ENCODE measurements at regions not wholly inside any gene's neighbourhood (a gene's known extent, or its start where the extent isn't known, plus 50 kb on each side); places are given as distances from the start of the nearest gene placed in this dataset.

GRCh38 chr10:120702032-120702431, 149.1 kb upstream of the WDR11 start:
- no peak for DNase-seq (ENCODE audit: low read depth)

GRCh38 chr10:120705309-120705708, 145.9 kb upstream of the WDR11 start:
- no peak for DNase-seq (ENCODE audit: low read depth)

- DNase-seq (ENCODE audit: low read depth), result no peak
Measured at GRCh38 chr10:120710076-120710475, 141.1 kb upstream of the WDR11 start.

DNA sequence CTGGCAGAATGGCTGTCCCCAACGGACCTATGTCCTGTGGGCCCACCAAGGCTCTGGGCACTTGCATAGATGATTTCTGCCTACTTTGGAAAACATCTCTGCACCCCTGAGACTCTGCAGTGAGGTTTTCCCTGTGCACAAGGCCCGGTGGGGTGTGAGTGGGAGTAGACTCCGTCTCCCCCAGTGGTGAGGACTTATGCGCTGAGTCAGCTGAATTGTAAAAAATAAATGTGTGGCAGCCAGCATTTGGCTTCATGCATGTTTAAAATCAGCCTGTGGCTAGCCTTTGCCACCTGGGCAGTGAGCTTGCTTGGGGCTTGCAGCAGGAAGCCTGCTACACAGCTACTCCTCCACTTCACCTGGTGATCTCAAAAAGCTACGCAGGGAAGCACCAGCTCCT, 139.3 kb upstream of the WDR11 start:
- DNase-seq (ENCODE audit: low read depth), result no peak

GRCh38 chr10:120713573-120714205, 137.5 kb upstream of the WDR11 start:
- no peak for DNase-seq (ENCODE audit: low read depth)

GRCh38 chr10:120715171-120715570, 136.0 kb upstream of the WDR11 start:
- DNase-seq (ENCODE audit: low read depth), result no peak

- no peak for DNase-seq (ENCODE audit: low read depth)
Measured at GRCh38 chr10:120719333-120719732, 131.8 kb upstream of the WDR11 start.

- DNase-seq (ENCODE audit: low read depth), result no peak
Measured at GRCh38 chr10:120727001-120727400, 124.2 kb upstream of the WDR11 start.

DNA sequence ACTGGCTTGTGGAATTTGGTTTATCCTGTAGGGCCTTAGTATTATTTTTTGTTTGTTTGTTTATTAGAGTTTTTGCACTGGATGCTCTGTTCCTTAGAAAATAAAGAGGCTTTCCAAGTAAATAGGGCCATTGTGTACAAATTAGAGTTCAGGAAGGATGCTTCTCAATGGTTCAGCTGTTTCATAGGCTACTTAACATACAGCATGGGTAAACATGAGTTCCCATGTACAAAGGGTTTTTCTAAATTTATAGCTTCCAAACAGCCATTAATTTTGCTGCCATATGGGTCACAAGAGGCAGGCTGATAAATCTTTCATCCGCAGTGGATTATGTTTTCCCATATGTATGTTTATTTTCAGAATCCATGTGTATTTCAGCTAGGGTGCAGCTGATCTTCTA, 121.6 kb upstream of the WDR11 start:
- no peak for DNase-seq (ENCODE audit: low read depth)

GRCh38 chr10:120732067-120732466, 119.1 kb upstream of the WDR11 start:
- no peak for DNase-seq (ENCODE audit: low read depth)

GRCh38 chr10:120732643-120733313, 118.4 kb upstream of the WDR11 start:
- no peak for DNase-seq (ENCODE audit: low read depth)

GRCh38 chr10:120734483-120735078, 116.6 kb upstream of the WDR11 start:
- no peak for DNase-seq (ENCODE audit: low read depth)

- no peak for DNase-seq (ENCODE audit: low read depth)
Measured at GRCh38 chr10:120735315-120735714, 115.8 kb upstream of the WDR11 start.

- peak; percentile 31 for DNase-seq (ENCODE audit: low read depth)
Measured at GRCh38 chr10:120735773-120736371, 115.3 kb upstream of the WDR11 start.

DNA sequence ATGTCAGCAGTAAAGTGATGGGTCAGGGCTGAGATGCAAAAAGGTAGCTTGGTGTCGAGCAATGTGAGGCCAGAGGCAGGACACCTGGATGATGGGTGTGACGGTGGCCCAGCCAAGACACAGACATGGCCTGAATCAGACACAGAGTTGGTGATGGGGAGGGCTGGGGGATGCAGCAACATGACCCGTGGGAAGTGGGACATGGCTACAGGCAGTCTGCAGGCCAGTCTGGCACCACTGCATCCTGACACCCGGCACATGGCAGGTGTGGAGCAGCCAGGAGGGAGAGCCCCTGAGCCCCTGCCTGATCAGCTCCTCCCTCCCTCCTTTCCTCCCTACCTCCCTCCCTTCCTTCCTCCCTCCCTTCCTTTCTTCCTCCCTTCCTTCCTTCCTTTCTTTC, 114.8 kb upstream of the WDR11 start:
- no peak for DNase-seq (ENCODE audit: low read depth)

- DNase-seq (ENCODE audit: low read depth), result no peak
Measured at GRCh38 chr10:120738658-120739057, 112.5 kb upstream of the WDR11 start.

- DNase-seq (ENCODE audit: low read depth), result no peak
Measured at GRCh38 chr10:120741396-120741795, 109.8 kb upstream of the WDR11 start.

DNA sequence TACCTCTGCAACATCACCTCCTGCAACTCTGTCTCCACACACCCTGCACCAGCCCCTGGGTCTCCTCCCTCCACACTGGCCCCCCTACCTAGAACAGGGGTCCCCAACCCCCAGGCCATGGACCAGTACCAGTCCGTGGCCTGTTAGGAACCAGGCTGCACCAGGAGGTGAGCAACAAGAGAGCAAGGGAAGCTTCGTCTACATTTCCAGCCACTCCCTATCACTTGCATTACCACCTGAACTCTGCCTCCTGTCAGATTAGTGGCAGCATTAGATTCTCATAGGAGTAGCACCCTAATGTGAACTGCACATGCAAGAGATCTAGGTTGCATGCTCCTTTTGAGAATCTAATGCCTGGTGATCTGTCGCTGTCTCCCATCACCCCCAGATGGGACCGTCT, 108.8 kb upstream of the WDR11 start:
- no peak for DNase-seq (ENCODE audit: low read depth)

DNA sequence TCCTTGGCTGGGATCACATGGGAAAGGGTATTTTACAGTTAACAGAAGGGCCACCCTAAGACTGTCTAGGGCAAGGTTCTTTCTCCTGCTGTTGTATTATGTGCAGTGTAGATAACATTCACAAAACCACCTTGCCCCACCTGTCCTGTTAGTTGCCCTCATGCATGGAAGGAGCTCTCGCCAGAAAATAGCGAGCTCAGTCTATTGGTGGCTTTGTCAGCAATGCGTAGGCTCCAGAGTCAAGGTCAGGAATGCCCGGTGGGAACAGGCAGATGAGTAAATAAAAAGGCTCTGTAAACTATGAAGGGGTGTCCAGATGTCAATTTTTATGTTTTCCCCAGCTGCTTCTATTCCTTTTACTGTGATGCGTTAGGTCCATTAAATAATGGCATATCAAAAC, 107.1 kb upstream of the WDR11 start:
- no peak for DNase-seq (ENCODE audit: low read depth)

GRCh38 chr10:120746001-120746777, 105.0 kb upstream of the WDR11 start:
- no peak for DNase-seq (ENCODE audit: low read depth)

GRCh38 chr10:120748519-120748918, 102.6 kb upstream of the WDR11 start:
- DNase-seq (ENCODE audit: low read depth), result no peak

GRCh38 chr10:120749072-120749471, 102.1 kb upstream of the WDR11 start:
- DNase-seq (ENCODE audit: low read depth), result no peak
